HEK293T (cell line): ENCODE measurements at regions not wholly inside any gene's neighbourhood (a gene's known extent, or its start where the extent isn't known, plus 50 kb on each side); places are given as distances from the start of the nearest gene placed in this dataset.

ENCODE experiments used
- CTCF ChIA-PET: fragments of 350-600 bp; formaldehyde crosslinking; extraction: SDS; loops from one replicate; lab custom pipeline; 2021; ENCODE audit warnings: antibody characterized with exemption, inconsistent platforms; lab: Yijun Ruan, JAX
- POLR2A ChIA-PET: fragments of 350-600 bp; formaldehyde crosslinking; extraction: SDS; loops from one replicate; lab custom pipeline; 2020; ENCODE audit warnings: antibody characterized with exemption, inconsistent platforms; lab: Yijun Ruan, JAX
- DNase-seq: peaks from one replicate; pipeline ENCODE4 v3.0.0; 2012; ENCODE audit warnings: mixed read lengths; ENCODE audit errors: extremely low spot score
- ARNT ChIP-seq: fragments of 450-650 bp; IDR thresholded peaks from 2 replicates; pipeline ENCODE4 v1.6.1; 2017; ENCODE audit warnings: mild to moderate bottlenecking
- BHLHE40 ChIP-seq: fragments of 450-650 bp; IDR thresholded peaks from 2 replicates; pipeline ENCODE4 v1.6.1; 2016; ENCODE audit warnings: mild to moderate bottlenecking, moderate library complexity, borderline replicate concordance
- CTBP1 ChIP-seq: fragments of 450-650 bp; IDR thresholded peaks from 2 replicates; pipeline ENCODE4 v1.6.1; 2016; ENCODE audit warnings: borderline replicate concordance
- ELF4 ChIP-seq: fragments of 450-650 bp; IDR thresholded peaks from 2 replicates; pipeline ENCODE4 v1.6.1; 2017; ENCODE audit warnings: antibody characterized with exemption
- FOXA1 ChIP-seq: fragments of 450-650 bp; IDR thresholded peaks from 2 replicates; pipeline ENCODE4 v1.6.1; 2016; ENCODE audit warnings: mild to moderate bottlenecking
- FOXK2 ChIP-seq: fragments of 450-650 bp; IDR thresholded peaks from 2 replicates; pipeline ENCODE4 v1.6.1; 2016; ENCODE audit warnings: mild to moderate bottlenecking
- FOXM1 ChIP-seq: fragments of 450-650 bp; IDR thresholded peaks from 2 replicates; pipeline ENCODE4 v1.6.1; 2017; ENCODE audit warnings: mild to moderate bottlenecking, borderline replicate concordance
- HDGF ChIP-seq: fragments of 450-650 bp; IDR thresholded peaks from 2 replicates; pipeline ENCODE4 v1.6.1; 2017; ENCODE audit warnings: antibody characterized with exemption, borderline replicate concordance
- L3MBTL2 ChIP-seq: fragments of 450-650 bp; conservative IDR thresholded peaks from 2 replicates; pipeline ENCODE4 v1.6.1; 2016; ENCODE audit warnings: mild to moderate bottlenecking
- LEF1 ChIP-seq: fragments of 450-650 bp; IDR thresholded peaks from 2 replicates; pipeline ENCODE4 v1.6.1; 2017; ENCODE audit warnings: mild to moderate bottlenecking, borderline replicate concordance
- NFRKB ChIP-seq: fragments of 450-650 bp; IDR thresholded peaks from 2 replicates; pipeline ENCODE4 v1.6.1; 2016; ENCODE audit warnings: mild to moderate bottlenecking, moderate library complexity
- PKNOX1 ChIP-seq: fragments of 450-650 bp; IDR thresholded peaks from 2 replicates; pipeline ENCODE4 v1.6.1; 2016
- SP1 ChIP-seq: fragments of 450-650 bp; IDR thresholded peaks from 2 replicates; pipeline ENCODE4 v1.6.1; 2017
- SUZ12 ChIP-seq: fragments of 450-650 bp; IDR thresholded peaks from 2 replicates; pipeline ENCODE4 v1.6.1; 2016; ENCODE audit warnings: mild to moderate bottlenecking
- TARDBP ChIP-seq: fragments of 450-650 bp; IDR thresholded peaks from 2 replicates; pipeline ENCODE4 v1.6.1; 2016
- ZNF384 ChIP-seq: fragments of 450-650 bp; IDR thresholded peaks from 2 replicates; pipeline ENCODE4 v1.6.1; 2016

DNA sequence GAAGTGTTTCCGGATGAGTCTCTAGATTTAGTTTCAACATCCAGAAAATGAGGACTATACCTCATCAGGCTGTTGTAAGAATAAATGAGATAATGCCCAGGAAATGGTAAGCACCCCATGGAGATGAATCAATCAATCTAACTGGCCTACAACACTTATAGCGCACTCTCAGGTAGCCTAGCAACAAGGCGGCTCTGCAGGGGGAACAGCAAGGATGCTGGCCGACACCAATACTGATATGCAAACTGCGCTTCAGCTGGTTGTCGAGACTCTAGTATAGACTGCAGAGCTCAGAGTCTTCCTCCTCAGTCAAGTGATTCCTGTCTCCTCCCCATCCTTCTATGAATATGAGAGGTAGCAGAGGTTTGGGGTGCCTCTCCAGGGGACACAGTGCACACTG is 218.8 kb upstream of the WWC1 start:
- ChIA-PET POLR2A (no interaction called here), CTCF (no interaction called here)

DNA sequence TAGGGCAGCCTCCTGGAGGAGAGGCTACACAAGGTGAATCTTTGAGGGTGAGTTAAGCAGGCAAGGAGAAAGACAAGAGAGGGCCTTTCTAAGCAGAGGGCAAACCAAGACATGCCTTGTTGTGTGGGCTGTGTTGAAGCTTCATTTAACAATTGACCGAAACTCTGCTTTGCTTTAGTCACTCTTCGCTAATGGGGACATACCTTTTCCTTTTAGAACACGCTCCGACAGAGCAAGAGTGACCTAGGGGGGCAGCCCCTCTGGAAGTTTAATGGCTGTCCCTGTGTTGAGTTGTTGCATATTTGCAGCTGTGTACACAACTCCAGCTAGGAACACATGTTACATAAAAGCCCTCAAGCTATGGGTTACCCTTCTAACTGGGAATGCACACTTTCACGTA is 218.1 kb upstream of the WWC1 start:
- TF ChIP-seq ZNF384 (no peak), SUZ12 (no peak), FOXM1 (no peak), PKNOX1 (no peak), CTBP1 (no peak), SP1 (no peak), ELF4 (no peak), HDGF (no peak), LEF1 (no peak), L3MBTL2 (no peak), BHLHE40 (no peak), ARNT (no peak), FOXA1 (no peak), FOXK2 (no peak)
- ChIA-PET CTCF (no interaction called here), POLR2A (no interaction called here)
- no peak for DNase-seq

More for the DNA sequence above, 218.8 kb upstream of the WWC1 start:
- TF ChIP-seq LEF1 (no peak), PKNOX1 (no peak), ZNF384 (no peak), ARNT (no peak), BHLHE40 (no peak), TARDBP (no peak), NFRKB (no peak), HDGF (no peak), FOXM1 (no peak), CTBP1 (no peak), L3MBTL2 (no peak), SUZ12 (no peak), FOXA1 (no peak), FOXK2 (no peak), ELF4 (no peak), SP1 (no peak)
- DNase-seq, result no peak

DNA sequence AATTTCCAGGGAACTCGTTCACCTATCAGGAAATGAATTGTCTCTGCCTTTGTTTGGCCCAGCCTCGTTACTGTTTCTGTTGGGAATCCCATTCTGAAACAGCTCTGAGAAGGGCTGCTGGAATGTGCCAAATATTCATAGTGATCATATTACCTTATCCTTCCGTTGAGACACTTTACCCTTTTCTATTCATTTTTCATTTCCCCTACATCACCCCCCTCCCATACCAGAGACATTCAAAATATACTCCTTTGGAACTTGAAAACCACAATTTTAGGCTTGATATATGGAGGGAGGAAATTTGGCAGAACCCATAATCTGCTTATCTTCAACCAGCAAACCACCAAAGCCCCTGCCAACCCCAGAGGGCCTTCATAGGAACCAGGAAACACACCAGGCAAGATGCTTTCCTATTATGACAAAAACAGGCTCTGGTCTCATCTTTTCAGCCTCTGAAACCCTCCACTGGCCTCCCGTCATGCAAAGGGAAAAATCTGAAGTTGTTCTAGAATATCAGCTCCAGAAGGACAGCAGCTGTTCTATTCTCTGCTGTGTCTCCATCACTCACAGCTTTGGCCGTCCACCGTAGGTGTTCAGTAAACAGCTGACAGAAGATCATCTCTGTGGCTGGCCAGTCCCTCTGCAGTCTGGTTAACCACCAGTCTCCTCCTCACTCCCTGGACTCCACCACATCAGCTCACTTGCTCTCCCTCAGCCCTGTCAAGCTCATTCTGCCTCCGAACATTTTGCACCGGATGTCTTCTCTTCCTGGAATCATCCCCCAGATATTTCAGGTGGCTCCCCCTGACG is 217.2 kb upstream of the WWC1 start:
- DNase-seq, result no peak
- POLR2A ChIA-PET, result no interaction called here
- TF ChIP-seq SP1 (no peak), L3MBTL2 (no peak), LEF1 (no peak), SUZ12 (no peak), FOXM1 (no peak), HDGF (no peak), FOXK2 (no peak), TARDBP (no peak), ARNT (no peak), PKNOX1 (no peak), FOXA1 (no peak), ZNF384 (no peak), NFRKB (no peak), ELF4 (no peak), CTBP1 (no peak), BHLHE40 (no peak)
- CTCF ChIA-PET, result no interaction called here

GRCh38 chr5:168075387-168075786 is 216.1 kb upstream of the WWC1 start:
- no peak for DNase-seq
- POLR2A ChIA-PET, result no interaction called here
- CTCF ChIA-PET, result no interaction called here
- TF ChIP-seq FOXK2, result no peak
- no peak for TF ChIP-seq TARDBP
- no peak for TF ChIP-seq SUZ12
- TF ChIP-seq ZNF384, result no peak
- no peak for TF ChIP-seq BHLHE40
- no peak for TF ChIP-seq FOXM1
- no peak for TF ChIP-seq FOXA1
- no peak for TF ChIP-seq ELF4

DNA sequence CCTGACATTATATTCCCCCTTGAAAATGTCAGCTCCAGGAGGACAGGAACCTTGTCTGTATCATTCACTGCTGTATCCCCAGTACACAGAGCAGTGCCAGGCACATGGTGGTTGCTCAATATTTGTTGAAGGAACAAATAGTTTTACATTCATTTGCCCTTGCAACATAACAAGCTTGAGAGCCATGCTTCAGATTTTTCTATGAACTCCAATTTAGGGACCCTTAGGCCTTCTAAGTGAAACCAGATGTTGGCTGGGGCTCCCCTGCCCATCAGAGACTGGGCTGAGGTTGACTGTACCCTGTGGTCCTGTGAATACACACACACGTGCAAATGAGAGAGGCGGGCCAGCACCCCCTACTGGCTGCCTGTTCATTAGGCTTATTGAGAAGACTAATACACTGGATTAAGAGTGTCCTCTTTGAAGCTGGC is 214.9 kb upstream of the WWC1 start:
- CTCF ChIA-PET, result interaction anchor here (0.6 kb wide), 2 partner anchors 437 to 1088 kb away, joined by 3 read pairs; no protein-coding TSS in a partner anchor
- DNase-seq, result peak; percentile 34
- no peak for TF ChIP-seq FOXA1
- no peak for TF ChIP-seq BHLHE40
- no peak for TF ChIP-seq NFRKB
- TF ChIP-seq CTBP1, result no peak
- no peak for TF ChIP-seq ELF4
- no peak for TF ChIP-seq PKNOX1
- TF ChIP-seq SUZ12, result no peak
- TF ChIP-seq L3MBTL2, result no peak
- no peak for TF ChIP-seq HDGF
- TF ChIP-seq FOXK2, result no peak
- no peak for TF ChIP-seq SP1
- TF ChIP-seq TARDBP, result no peak
- no peak for TF ChIP-seq LEF1
- no peak for TF ChIP-seq FOXM1
- no peak for TF ChIP-seq ZNF384
- TF ChIP-seq ARNT, result no peak
- POLR2A ChIA-PET, result no interaction called here
